H1 (cell line): ENCODE measurements at regions not wholly inside any gene's neighbourhood (a gene's known extent, or its start where the extent isn't known, plus 50 kb on each side); places are given as distances from the start of the nearest gene placed in this dataset.
A peak's percentile ranks its signal among the peaks of the same experiment; 100 is the strongest.

Experiments used
- CTCF ChIA-PET: fragments of 300-600 bp; sonication (Branson Sonifier 250); formaldehyde crosslinking; loops from one replicate; lab custom pipeline; 2021; ENCODE audit not compliant: partially characterized antibody; lab: Charles Lee
- POLR2A ChIA-PET: fragments of 300-600 bp; sonication (Branson Sonifier 250); formaldehyde crosslinking; loops from one replicate; lab custom pipeline; 2021; ENCODE audit warnings: inconsistent platforms; ENCODE audit not compliant: partially characterized antibody; lab: Charles Lee
- DNase-seq, 2 experiments: peaks; one replicate each; pipeline versions ENCODE4 v3.0.0 to v3.0.0-alpha.2; 2010 to 2022; ENCODE audit warnings: low spot score in 2 of 2, low read depth in 1 of 2, mixed read lengths in 1 of 2
- FAIRE-seq: peaks from 2 replicates; lab custom pipeline; 2011; peaks lifted over from hg19 to GRCh38; lab: Jason Lieb, UNC
- H2AFZ ChIP-seq: 2 replicates; pipeline ENCODE4 v1.8.1; 2012; ENCODE audit warnings: low read length, inconsistent platforms
- H2AK5ac ChIP-seq: 2 replicates; pipeline ENCODE4 v1.6.1; 2013; ENCODE audit warnings: low read depth, low read length
- H2BK120ac ChIP-seq: replicated peaks from 2 replicates; pipeline ENCODE3; 2013; ENCODE audit warnings: low read depth, low read length, inconsistent platforms
- H2BK12ac ChIP-seq: 2 replicates; pipeline ENCODE4 v1.6.1; 2013; ENCODE audit warnings: low read depth, low read length
- H2BK15ac ChIP-seq: 2 replicates; pipeline ENCODE4 v1.6.1; 2013; ENCODE audit warnings: low read length
- H2BK20ac ChIP-seq: 2 replicates; pipeline ENCODE4 v1.6.1; 2013; ENCODE audit warnings: low read length
- H2BK5ac ChIP-seq: 2 replicates; pipeline ENCODE4 v1.6.1; 2013; ENCODE audit warnings: low read depth, low read length
- H3K14ac ChIP-seq: 2 replicates; pipeline ENCODE4 v1.6.1; 2013; ENCODE audit warnings: inconsistent platforms; ENCODE audit not compliant: insufficient read length
- H3K18ac ChIP-seq: 2 replicates; pipeline ENCODE4 v1.6.1; 2013; ENCODE audit warnings: low read length; ENCODE audit errors: extremely low read depth
- H3K23ac ChIP-seq: 2 replicates; pipeline ENCODE4 v1.6.1; 2013; ENCODE audit warnings: inconsistent platforms; ENCODE audit not compliant: insufficient read length
- H3K23me2 ChIP-seq: 2 replicates; pipeline ENCODE4 v1.6.1; 2013; ENCODE audit warnings: low read depth, low read length
- H3K27ac ChIP-seq: 2 replicates; pipeline ENCODE4 v1.6.1; 2011; ENCODE audit warnings: low read depth, low read length, inconsistent platforms
- H3K27me3 ChIP-seq, 4 experiments: replicated peaks in 1 of 4; 1 replicate in 1 of 4; 2 replicates in 3 of 4; pipeline versions ENCODE4 v1.6.1 to v1.8.1; 2011 to 2013; ENCODE audit warnings: low read length in 3 of 4, mild to moderate bottlenecking in 3 of 4, inconsistent platforms in 2 of 4, mixed read lengths in 2 of 4, moderate library complexity in 1 of 4; ENCODE audit not compliant: control insufficient read depth in 3 of 4, insufficient read depth in 3 of 4; ENCODE audit errors: extremely low read depth in 1 of 4
- H3K36me3 ChIP-seq, 4 experiments: 2 replicates each; pipeline versions ENCODE4 v1.6.1 to v1.8.1; 2011 to 2013; ENCODE audit warnings: mild to moderate bottlenecking in 4 of 4, low read length in 3 of 4, moderate library complexity in 2 of 4, control low read depth in 1 of 4, inconsistent platforms in 1 of 4; ENCODE audit not compliant: insufficient read depth in 4 of 4, control insufficient read depth in 2 of 4
- H3K4ac ChIP-seq: replicated peaks from 2 replicates; pipeline ENCODE3; 2013; ENCODE audit warnings: low read length, low read depth, mixed read lengths, inconsistent platforms; ENCODE audit not compliant: insufficient read length
- H3K4me1 ChIP-seq, 4 experiments: replicated peaks in 1 of 4; 1 replicate in 1 of 4; 2 replicates in 3 of 4; pipeline versions ENCODE4 v1.6.1 to v1.8.1; 2011 to 2013; ENCODE audit warnings: low read length in 3 of 4, inconsistent platforms in 2 of 4, mixed read lengths in 1 of 4; ENCODE audit not compliant: insufficient read depth in 4 of 4, control insufficient read depth in 3 of 4
- H3K4me2 ChIP-seq, 2 experiments: 2 replicates each; pipeline versions ENCODE4 v1.6.1 to v1.8.1; 2011 to 2013; ENCODE audit warnings: low read depth in 2 of 2, low read length in 2 of 2, control low read depth in 1 of 2, inconsistent platforms in 1 of 2, mild to moderate bottlenecking in 1 of 2; ENCODE audit not compliant: insufficient read depth in 1 of 2
- H3K4me3 ChIP-seq, 4 experiments: fragments of 200-600, 300-600 bp in 1 of 4; sonication (generic), shearing (Covaris generic), sonication (Bioruptor Twin) in 1 of 4; 2 replicates each; pipeline versions ENCODE4 v1.5.1 to v1.8.1; 2011 to 2016; ENCODE audit warnings: low read length in 4 of 4, low read depth in 3 of 4, control low read depth in 2 of 4, inconsistent platforms in 2 of 4, mild to moderate bottlenecking in 2 of 4, mixed read lengths in 1 of 4, moderate library complexity in 1 of 4; ENCODE audit not compliant: insufficient read depth in 2 of 4; ENCODE audit errors: extremely low read depth in 1 of 4
- H3K56ac ChIP-seq: replicated peaks from 2 replicates; pipeline ENCODE3; 2013; ENCODE audit warnings: low read depth, mild to moderate bottlenecking, mixed read lengths, low read length, inconsistent platforms; ENCODE audit not compliant: insufficient read length
- H3K79me1 ChIP-seq: 2 replicates; pipeline ENCODE4 v1.6.1; 2013; ENCODE audit warnings: low read depth, low read length, control low read depth
- H3K79me2 ChIP-seq, 2 experiments: 2 replicates each; pipeline versions ENCODE4 v1.6.1 to v1.8.1; 2012 to 2013; ENCODE audit warnings: low read length in 2 of 2, mild to moderate bottlenecking in 2 of 2, inconsistent platforms in 1 of 2; ENCODE audit not compliant: insufficient read depth in 2 of 2, control insufficient read depth in 1 of 2
- H3K9ac ChIP-seq, 4 experiments: replicated peaks in 1 of 4; 1 replicate in 1 of 4; 2 replicates in 3 of 4; pipeline versions ENCODE4 v1.6.1 to v1.8.1; 2011 to 2013; ENCODE audit warnings: low read depth in 3 of 4, low read length in 3 of 4, control low read depth in 2 of 4, mild to moderate bottlenecking in 2 of 4, moderate library complexity in 2 of 4, inconsistent platforms in 1 of 4; ENCODE audit errors: extremely low read depth in 1 of 4
- H3K9me3 ChIP-seq, 2 experiments: 2 replicates each; pipeline versions ENCODE4 v1.6.1 to v1.8.1; 2012 to 2013; ENCODE audit warnings: mild to moderate bottlenecking in 2 of 2, moderate library complexity in 2 of 2, control low read depth in 1 of 2, inconsistent platforms in 1 of 2, low read depth in 1 of 2, low read length in 1 of 2, mixed read lengths in 1 of 2; ENCODE audit not compliant: insufficient read depth in 2 of 2
- H4K20me1 ChIP-seq, 2 experiments: replicated peaks in 1 of 2; 2 replicates each; pipeline versions ENCODE3 to v1.8.1; 2011 to 2013; ENCODE audit warnings: inconsistent platforms in 2 of 2, low read length in 2 of 2, mild to moderate bottlenecking in 1 of 2; ENCODE audit not compliant: insufficient read depth in 2 of 2, control insufficient read depth in 1 of 2
- H4K5ac ChIP-seq: 2 replicates; pipeline ENCODE4 v1.6.1; 2013; ENCODE audit warnings: low read length, low read depth, mixed read lengths, inconsistent platforms; ENCODE audit not compliant: insufficient read length
- H4K8ac ChIP-seq: 2 replicates; pipeline ENCODE4 v1.8.0; 2013; ENCODE audit warnings: mild to moderate bottlenecking, moderate library complexity, low read length, inconsistent platforms; ENCODE audit not compliant: insufficient read depth; ENCODE audit errors: extremely low read depth
- H4K91ac ChIP-seq: replicated peaks from 2 replicates; pipeline ENCODE3; 2013; ENCODE audit warnings: low read length, mixed read lengths, inconsistent platforms; ENCODE audit not compliant: insufficient read length
- BRCA1 ChIP-seq: IDR thresholded peaks from 2 replicates; pipeline ENCODE4 v1.6.1; 2012; ENCODE audit warnings: low read depth, low read length, improper control_type of control experiment
- CBX8 ChIP-seq: fragments of 300-800, 300-1000 bp; sonication (generic); IDR thresholded peaks from 2 replicates; pipeline ENCODE4 v1.7.1; 2016; ENCODE audit warnings: low read depth, low read length, borderline replicate concordance
- CHD1 ChIP-seq: IDR thresholded peaks from 2 replicates; pipeline ENCODE4 v1.6.1; 2012; ENCODE audit warnings: low read depth, low read length, improper control_type of control experiment
- CREB1 ChIP-seq: IDR thresholded peaks from 2 replicates; pipeline ENCODE4 v1.6.1; 2012; ENCODE audit warnings: inconsistent platforms
- EP300 ChIP-seq, 2 experiments: IDR thresholded peaks; 1 replicate in 1 of 2; 2 replicates in 1 of 2; pipeline ENCODE4 v1.6.1; 2011 to 2012; ENCODE audit warnings: low read depth in 2 of 2, low read length in 2 of 2, mild to moderate bottlenecking in 2 of 2, borderline replicate concordance in 1 of 2, inconsistent platforms in 1 of 2, moderate library complexity in 1 of 2
- GABPA ChIP-seq: IDR thresholded peaks from 2 replicates; pipeline ENCODE4 v1.6.1; 2011; ENCODE audit warnings: mild to moderate bottlenecking, low read length, moderate library complexity, borderline replicate concordance; ENCODE audit not compliant: insufficient read depth
- GTF2F1 ChIP-seq: IDR thresholded peaks from 2 replicates; pipeline ENCODE4 v1.6.1; 2012; ENCODE audit warnings: low read depth, low read length, improper control_type of control experiment, borderline replicate concordance
- JUN ChIP-seq: IDR thresholded peaks from 2 replicates; pipeline ENCODE4 v1.6.1; 2011; ENCODE audit warnings: low read depth, mild to moderate bottlenecking, improper control_type of control experiment, low read length
- POLR2AphosphoS5 ChIP-seq: IDR thresholded peaks from 2 replicates; pipeline ENCODE4 v1.6.1; 2011; ENCODE audit warnings: low read depth, low read length
- RFX5 ChIP-seq: IDR thresholded peaks from 2 replicates; pipeline ENCODE4 v1.6.1; 2011; ENCODE audit warnings: low read depth, low read length, improper control_type of control experiment, borderline replicate concordance
- SAP30 ChIP-seq: fragments of 300-600 bp; sonication (generic); IDR thresholded peaks from 2 replicates; pipeline ENCODE4 v1.7.1; 2012; ENCODE audit warnings: low read length, moderate library complexity, mild to moderate bottlenecking, inconsistent platforms; ENCODE audit not compliant: insufficient read depth, insufficient replicate concordance
- SIN3A ChIP-seq, 2 experiments: IDR thresholded peaks in 1 of 2; conservative IDR thresholded peaks in 1 of 2; 2 replicates each; pipeline ENCODE4 v1.6.1; 2011 to 2012; ENCODE audit warnings: low read length in 2 of 2, improper control_type of control experiment in 1 of 2, low read depth in 1 of 2, mild to moderate bottlenecking in 1 of 2
- SIRT6 ChIP-seq: IDR thresholded peaks from one replicate; pipeline ENCODE4 v1.7.1; 2012; ENCODE audit warnings: low read length, inconsistent platforms
- YY1 ChIP-seq: IDR thresholded peaks from 2 replicates; pipeline ENCODE4 v1.6.1; 2011; ENCODE audit warnings: low read depth, mild to moderate bottlenecking, low read length
- WGBS, 2 experiments: shearing (Covaris generic) in 1 of 2; methylation state at CpG; one replicate each; pipeline versions ENCODE4 v1.1.6 to v1.1.7; 2013 to 2015; ENCODE audit warnings: low lambda C conversion rate in 2 of 2, mixed read lengths in 2 of 2, inconsistent platforms in 1 of 2, low coverage in 1 of 2, missing lambda C conversion rate in 1 of 2; ENCODE audit not compliant: insufficient replicate concordance in 2 of 2, insufficient coverage in 1 of 2, insufficient read length in 1 of 2; ENCODE audit errors: extremely low coverage in 1 of 2, missing lambda C conversion rate in 1 of 2; 5-methylcytosine and 5-hydroxymethylcytosine counted together
- TF ChIP-seq, protein P1 (sequence below): IDR thresholded peaks from 2 replicates; pipeline ENCODE4 v1.6.1; 2012; ENCODE audit warnings: inconsistent platforms

DNA sequence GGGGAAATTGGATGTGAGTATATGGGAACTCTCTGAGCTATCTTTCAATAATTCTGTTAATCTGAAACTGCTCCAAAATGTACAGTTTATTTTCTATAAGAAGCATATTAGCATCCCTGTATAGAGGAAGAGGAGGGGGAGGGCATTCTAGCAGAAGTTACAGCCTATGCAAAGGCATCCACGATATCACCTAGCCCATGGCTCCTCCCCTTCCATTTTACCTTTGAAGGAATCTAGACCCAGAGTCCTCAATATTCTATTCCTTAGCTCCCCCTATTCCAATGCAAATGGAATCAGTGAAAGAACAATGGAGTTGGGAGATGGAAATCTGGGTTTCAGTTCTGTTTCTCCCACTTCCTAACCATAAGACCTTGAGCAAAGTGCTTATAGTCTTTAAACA, 132.9 kb upstream of the IFNE start:
- H2BK20ac ChIP-seq, result no peak overlapping the region
- H3K9ac ChIP-seq, result no peak overlapping the region
- H3K27ac ChIP-seq, result no peak overlapping the region
- no peaks in the 10 kb centered on the region for H3K36me3 ChIP-seq
- H3K23ac ChIP-seq, result no peak overlapping the region
- POLR2A ChIA-PET, result interaction anchor here (0.8 kb wide), 1 partner anchor 11 kb away, joined by 3 read pairs; no protein-coding TSS in a partner anchor
- no peak overlapping the region for H2AK5ac ChIP-seq
- peak overlapping the region; percentile 63 for H2AFZ ChIP-seq
- H4K5ac ChIP-seq, result no peak overlapping the region
- H3K14ac ChIP-seq, result no peak overlapping the region
- H3K27me3 ChIP-seq, result no peaks in the 10 kb centered on the region
- H2BK5ac ChIP-seq, result no peak overlapping the region
- H3K4me2 ChIP-seq, result no peak overlapping the region
- no peaks in the 10 kb centered on the region for H3K79me1 ChIP-seq
- H2BK120ac ChIP-seq, result no peak overlapping the region
- no peak overlapping the region for H3K56ac ChIP-seq
- H2BK15ac ChIP-seq, result no peak overlapping the region
- no peak overlapping the region for H2BK12ac ChIP-seq
- no peaks in the 10 kb centered on the region for H3K9me3 ChIP-seq
- no peak overlapping the region for H4K8ac ChIP-seq
- H3K4ac ChIP-seq, result no peak overlapping the region
- WGBS, 2 experiments, result 70% methylated on average over 1 of the region's 1 CpG; no CpG with 5 or more reads in 1 of the 2 experiments
- H3K79me2 ChIP-seq, result no peaks in the 10 kb centered on the region
- no peak overlapping the region for H3K18ac ChIP-seq
- no peak overlapping the region for H4K91ac ChIP-seq
- no peaks in the 10 kb centered on the region for H3K23me2 ChIP-seq
- FAIRE-seq (no peak), DNase-seq (no peak)
- no peak overlapping the region for H3K4me3 ChIP-seq
- H4K20me1 ChIP-seq, result no peaks in the 10 kb centered on the region
- H3K4me1 ChIP-seq, result peaks cover 0 to 5% (median 3%) of the 10 kb centered on the region in 4 experiments; a peak in 3 of 7 replicates
- CTCF ChIA-PET, result no interaction called here
- TF ChIP-seq SAP30, result no peak
- TF ChIP-seq GABPA, result no peak
- no peak for TF ChIP-seq GTF2F1
- TF ChIP-seq EP300 (IDR thresholded peaks at IDR 0.05; ENCODE audit: borderline replicate concordance in 1 of 2, low read depth in 2 of 2, low read length in 2 of 2), result no peak
- TF ChIP-seq SIN3A (conservative IDR thresholded peaks at IDR 0.05 in 1 of 2, IDR thresholded peaks at IDR 0.05 in 1 of 2; ENCODE audit: low read depth in 1 of 2, low read length in 2 of 2), result no peak
- no peak for TF ChIP-seq BRCA1
- TF ChIP-seq POLR2AphosphoS5, result no peak
- no peak for TF ChIP-seq CBX8
- no peak for TF ChIP-seq CREB1
- no peak for TF ChIP-seq JUN
- TF ChIP-seq, protein P1, sequence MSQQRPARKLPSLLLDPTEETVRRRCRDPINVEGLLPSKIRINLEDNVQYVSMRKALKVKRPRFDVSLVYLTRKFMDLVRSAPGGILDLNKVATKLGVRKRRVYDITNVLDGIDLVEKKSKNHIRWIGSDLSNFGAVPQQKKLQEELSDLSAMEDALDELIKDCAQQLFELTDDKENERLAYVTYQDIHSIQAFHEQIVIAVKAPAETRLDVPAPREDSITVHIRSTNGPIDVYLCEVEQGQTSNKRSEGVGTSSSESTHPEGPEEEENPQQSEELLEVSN, result no peak
- no peak for TF ChIP-seq YY1
- no peak for TF ChIP-seq SIRT6
- no peak for TF ChIP-seq CHD1
- no peak for TF ChIP-seq RFX5
